Stomach (tissue), 8 donors: ENCODE measurements at regions not wholly inside any gene's neighbourhood (a gene's known extent, or its start where the extent isn't known, plus 50 kb on each side); places are given as distances from the start of the nearest gene placed in this dataset.

Source experiments
- DNase-seq, 2 donors: peaks; one replicate each; pipeline versions ENCODE4 v3.0.0 to v3.0.0-alpha.2; 2013 to 2019
- H3K27ac ChIP-seq, 5 donors: fragments of 200-600 bp in 4 of 5; sonication (generic) in 4 of 5; one replicate each; pipeline ENCODE4 v1.5.1; 2013 to 2019; ENCODE audit warnings: mild to moderate bottlenecking in 1 of 5, moderate library complexity in 1 of 5
- H3K27me3 ChIP-seq, 3 donors: fragments of 200-600 bp; sonication (generic); one replicate each; pipeline ENCODE4 v1.5.1; 2017 to 2019; ENCODE audit warnings: mixed run types in 1 of 3
- H3K36me3 ChIP-seq, 4 donors: fragments of 200-600 bp; sonication (generic); 1 replicate in 3 of 4; 2 replicates in 1 of 4; pipeline ENCODE4 v1.5.1; 2016 to 2019
- H3K4me1 ChIP-seq, 4 donors: fragments of 200-600 bp; sonication (generic); one replicate each; pipeline ENCODE4 v1.5.1; 2016 to 2019
- H3K4me3 ChIP-seq, 4 donors: fragments of 200-600 bp; sonication (generic) in 3 of 4; one replicate each; pipeline ENCODE4 v1.5.1; 2016 to 2019; ENCODE audit warnings: mild to moderate bottlenecking in 1 of 4
- H3K9me3 ChIP-seq, 4 donors: fragments of 200-600 bp; sonication (generic); one replicate each; pipeline ENCODE4 v1.5.1; 2016 to 2019
- CTCF ChIP-seq, 7 experiments: fragments of 450-650 bp in 4 of 7; fragments of 200-600 bp in 3 of 7; sonication (generic) in 3 of 7; IDR thresholded peaks; one replicate each; pipeline ENCODE4 v1.5.1; 2016 to 2019; ENCODE audit warnings: antibody characterized with exemption in 7 of 7, control low read depth in 2 of 7, mild to moderate bottlenecking in 1 of 7
- EP300 ChIP-seq: sonication (generic); formaldehyde crosslinking; IDR thresholded peaks from one replicate; pipeline ENCODE4 v1.6.1; 2017; ENCODE audit warnings: antibody characterized with exemption
- POLR2A ChIP-seq, 4 donors: fragments of 450-650 bp; IDR thresholded peaks; one replicate each; pipeline ENCODE4 v1.6.1; 2016; ENCODE audit warnings: antibody characterized with exemption in 4 of 4, control low read depth in 2 of 4, mild to moderate bottlenecking in 1 of 4, moderate library complexity in 1 of 4
- POLR2AphosphoS5 ChIP-seq, 3 donors: sonication (generic); formaldehyde crosslinking; IDR thresholded peaks; one replicate each; pipeline ENCODE4 v1.6.1; 2016; ENCODE audit warnings: antibody characterized with exemption in 3 of 3
- WGBS, 5 donors: extraction: QIAGEN DNeasy Blood & Tissue Kit in 3 of 5; methylation state at CpG; one replicate each; pipeline versions ENCODE4 v1.1.5 to v1.1.7; 2013 to 2018; 5-methylcytosine and 5-hydroxymethylcytosine counted together
- intact Hi-C: fragments of 100-400 bp; cut with DNase I; formaldehyde crosslinking; loops from one replicate; pipeline ENCODE4 v1.15.1; 2023; ENCODE audit warnings: low total_unique reads
- donor health status: healthy with polysubstance abuse.
- donor health status: Bipolar disorder and iron deficiency.
- donor health status: healthy.

- DNase-seq, result no peak
- WGBS, 5 donors, result 80 to 91% (median 84%) methylated on average over 8 to 15 of the region's 15 CpGs
Observed at GRCh38 chr9:29969856-29970647, 2396.8 kb upstream of the C9orf72 start.

GRCh38 chr9:29974197-29974596, 2400.9 kb upstream of the C9orf72 start:
- Histone ChIP-seq H3K9me3 (peaks cover 0 to 6% (median 0%) of the 10 kb centered on the region in 4 donors), H3K27ac (no peak overlapping the region), H3K36me3 (no peaks in the 10 kb centered on the region), H3K27me3 (no peaks in the 10 kb centered on the region), H3K4me3 (no peak overlapping the region), H3K4me1 (no peaks in the 10 kb centered on the region)
- intact Hi-C loops, result no loop called here
- WGBS, 5 donors, result 37 to 87% (median 79%) methylated on average over 1 of the region's 1 CpG
- TF ChIP-seq CTCF (IDR thresholded peaks at IDR 0.05), result no peak
- TF ChIP-seq POLR2AphosphoS5 (IDR thresholded peaks at IDR 0.05), result no peak
- TF ChIP-seq POLR2A (IDR thresholded peaks at IDR 0.05), result no peak
- no peak for TF ChIP-seq EP300
- DNase-seq, result no peak

More at GRCh38 chr9:29969856-29970647, 2396.8 kb upstream of the C9orf72 start:
- no peaks in the 10 kb centered on the region for H3K36me3 ChIP-seq
- H3K4me1 ChIP-seq, result no peaks in the 10 kb centered on the region
- no peak for TF ChIP-seq CTCF (IDR thresholded peaks at IDR 0.05)
- TF ChIP-seq POLR2AphosphoS5 (IDR thresholded peaks at IDR 0.05), result no peak
- no peak for TF ChIP-seq EP300
- no peak for TF ChIP-seq POLR2A (IDR thresholded peaks at IDR 0.05)
- peaks cover 0 to 6% (median 0%) of the 10 kb centered on the region in 4 donors for H3K9me3 ChIP-seq
- intact Hi-C loops, result no loop called here
- H3K27ac ChIP-seq, result no peak overlapping the region
- H3K4me3 ChIP-seq, result no peak overlapping the region
- H3K27me3 ChIP-seq, result no peaks in the 10 kb centered on the region

GRCh38 chr9:29976981-29977380, 2403.7 kb upstream of the C9orf72 start:
- no peaks in the 10 kb centered on the region for H3K27me3 ChIP-seq
- 67 to 81% (median 73%) methylated on average over 4 of the region's 4 CpGs for WGBS, 5 donors
- H3K9me3 ChIP-seq, result no peaks in the 10 kb centered on the region
- DNase-seq, result no peak
- H3K4me1 ChIP-seq, result no peaks in the 10 kb centered on the region
- TF ChIP-seq POLR2AphosphoS5 (IDR thresholded peaks at IDR 0.05), result no peak
- TF ChIP-seq EP300, result no peak
- no peak for TF ChIP-seq CTCF (IDR thresholded peaks at IDR 0.05)
- TF ChIP-seq POLR2A (IDR thresholded peaks at IDR 0.05), result no peak
- intact Hi-C loops, result no loop called here
- no peaks in the 10 kb centered on the region for H3K36me3 ChIP-seq
- no peak overlapping the region for H3K27ac ChIP-seq
- H3K4me3 ChIP-seq, result no peak overlapping the region

- H3K36me3 ChIP-seq, result no peaks in the 10 kb centered on the region
- no peak for DNase-seq
- no peak overlapping the region for H3K27ac ChIP-seq
- intact Hi-C loops, result no loop called here
- no peaks in the 10 kb centered on the region for H3K4me1 ChIP-seq
- TF ChIP-seq CTCF (IDR thresholded peaks at IDR 0.05) (no peak), POLR2AphosphoS5 (IDR thresholded peaks at IDR 0.05) (no peak), EP300 (no peak), POLR2A (IDR thresholded peaks at IDR 0.05) (no peak)
- no peaks in the 10 kb centered on the region for H3K9me3 ChIP-seq
- no peaks in the 10 kb centered on the region for H3K27me3 ChIP-seq
- H3K4me3 ChIP-seq, result no peak overlapping the region
- WGBS, 5 donors, result 52 to 64% (median 62%) methylated on average over 4 of the region's 4 CpGs
Observed at GRCh38 chr9:29981013-29981412, 2403.4 kb upstream of the ACO1 start.
